ENCODE measurements at regions not wholly inside any gene's neighbourhood (a gene's known extent, or its start where the extent isn't known, plus 50 kb on each side); places are given as distances from the start of the nearest gene placed in this dataset.

- CTCF ChIA-PET, result no interaction called here
- no peak overlapping the region for H3K4me3 Mint-ChIP-seq
Measured at GRCh38 chr11:70747921-70748320, 349.6 kb downstream of the CTTN start.

GRCh38 chr11:70751142-70751734, 352.9 kb downstream of the CTTN start:
- Mint-ChIP-seq H3K9me3 (peaks cover 10% of the 10 kb centered on the region), H3K4me3 (no peak overlapping the region), H3K27me3 (no peaks in the 10 kb centered on the region), H3K36me3 (ENCODE audit: low read depth) (no peaks in the 10 kb centered on the region), H3K27ac (no peak overlapping the region), H3K4me1 (no peaks in the 10 kb centered on the region)
- ChIA-PET CTCF (no interaction called here), POLR2A (interaction anchor here (0.6 kb wide), 1 partner anchor 297 kb away, joined by 3 read pairs; no protein-coding TSS in a partner anchor)
- DNase-seq, result no peak

More at GRCh38 chr11:70747921-70748320, 349.6 kb downstream of the CTTN start:
- Mint-ChIP-seq H3K4me1 (no peaks in the 10 kb centered on the region), H3K27ac (no peak overlapping the region), H3K36me3 (ENCODE audit: low read depth) (no peaks in the 10 kb centered on the region), H3K9me3 (peaks cover 10% of the 10 kb centered on the region), H3K27me3 (no peaks in the 10 kb centered on the region)
- POLR2A ChIA-PET, result no interaction called here
- no peak for DNase-seq

GRCh38 chr11:70755410-70756158, 357.3 kb downstream of the CTTN start:
- Mint-ChIP-seq H3K27me3 (no peaks in the 10 kb centered on the region), H3K4me3 (no peak overlapping the region), H3K36me3 (ENCODE audit: low read depth) (no peaks in the 10 kb centered on the region), H3K27ac (no peak overlapping the region), H3K4me1 (no peaks in the 10 kb centered on the region), H3K9me3 (peaks cover 8% of the 10 kb centered on the region)
- DNase-seq, result peak; percentile 65
- ChIA-PET CTCF (interaction anchor here (0.5 to 0.9 kb wide), 2 partner anchors 68 to 286 kb away, joined by 3 to 4 read pairs; no protein-coding TSS in a partner anchor), POLR2A (no interaction called here)

GRCh38 chr11:70756341-70756740, 358.0 kb downstream of the CTTN start:
- CTCF ChIA-PET, result interaction anchor here (0.5 to 0.9 kb wide), 2 partner anchors 69 to 287 kb away, joined by 3 to 4 read pairs; no protein-coding TSS in a partner anchor
- POLR2A ChIA-PET, result no interaction called here

GRCh38 chr11:70756756-70757155, 358.4 kb downstream of the CTTN start:
- no peak for DNase-seq
- H3K27ac Mint-ChIP-seq, result no peak overlapping the region
- H3K4me1 Mint-ChIP-seq, result no peaks in the 10 kb centered on the region
- no peaks in the 10 kb centered on the region for H3K27me3 Mint-ChIP-seq
- H3K36me3 Mint-ChIP-seq (ENCODE audit: low read depth), result no peaks in the 10 kb centered on the region
- H3K9me3 Mint-ChIP-seq, result peaks cover 2% of the 10 kb centered on the region
- H3K4me3 Mint-ChIP-seq, result no peak overlapping the region
- CTCF ChIA-PET, result interaction anchor here (0.9 kb wide), 1 partner anchor 70 kb away, joined by 3 read pairs; no protein-coding TSS in a partner anchor
- POLR2A ChIA-PET, result no interaction called here

More at GRCh38 chr11:70756341-70756740, 358.0 kb downstream of the CTTN start:
- H3K27me3 Mint-ChIP-seq, result no peaks in the 10 kb centered on the region
- H3K4me3 Mint-ChIP-seq, result no peak overlapping the region
- DNase-seq, result no peak
- H3K4me1 Mint-ChIP-seq, result no peaks in the 10 kb centered on the region
- no peak overlapping the region for H3K27ac Mint-ChIP-seq
- peaks cover 2% of the 10 kb centered on the region for H3K9me3 Mint-ChIP-seq
- H3K36me3 Mint-ChIP-seq (ENCODE audit: low read depth), result no peaks in the 10 kb centered on the region

GRCh38 chr11:70757241-70757640, 358.9 kb downstream of the CTTN start:
- Mint-ChIP-seq H3K27ac (no peak overlapping the region), H3K4me1 (no peaks in the 10 kb centered on the region), H3K4me3 (no peak overlapping the region), H3K27me3 (no peaks in the 10 kb centered on the region), H3K9me3 (no peaks in the 10 kb centered on the region), H3K36me3 (ENCODE audit: low read depth) (no peaks in the 10 kb centered on the region)
- ChIA-PET CTCF (no interaction called here), POLR2A (no interaction called here)
- no peak for DNase-seq

- ChIA-PET CTCF (no interaction called here), POLR2A (no interaction called here)
- Mint-ChIP-seq H3K9me3 (no peaks in the 10 kb centered on the region), H3K36me3 (ENCODE audit: low read depth) (no peaks in the 10 kb centered on the region), H3K4me3 (no peak overlapping the region), H3K4me1 (no peaks in the 10 kb centered on the region), H3K27me3 (no peaks in the 10 kb centered on the region), H3K27ac (no peak overlapping the region)
- no peak for DNase-seq
Measured at GRCh38 chr11:70758206-70758605, 359.9 kb downstream of the CTTN start.

- Mint-ChIP-seq H3K4me3 (no peak overlapping the region), H3K9me3 (no peaks in the 10 kb centered on the region), H3K36me3 (ENCODE audit: low read depth) (no peaks in the 10 kb centered on the region), H3K4me1 (no peaks in the 10 kb centered on the region), H3K27ac (no peak overlapping the region), H3K27me3 (no peaks in the 10 kb centered on the region)
- ChIA-PET CTCF (no interaction called here), POLR2A (no interaction called here)
- no peak for DNase-seq
Measured at GRCh38 chr11:70759846-70760245, 361.5 kb downstream of the CTTN start.

- H3K4me3 Mint-ChIP-seq, result no peak overlapping the region
- H3K4me1 Mint-ChIP-seq, result no peaks in the 10 kb centered on the region
- no peaks in the 10 kb centered on the region for H3K27me3 Mint-ChIP-seq
- no peak for DNase-seq
- H3K9me3 Mint-ChIP-seq, result no peaks in the 10 kb centered on the region
- ChIA-PET POLR2A (no interaction called here), CTCF (no interaction called here)
- no peak overlapping the region for H3K27ac Mint-ChIP-seq
- no peaks in the 10 kb centered on the region for H3K36me3 Mint-ChIP-seq (ENCODE audit: low read depth)
Measured at GRCh38 chr11:70760416-70761020, 362.2 kb downstream of the CTTN start.

GRCh38 chr11:70761094-70761907, 363.0 kb downstream of the CTTN start:
- ChIA-PET POLR2A (no interaction called here), CTCF (no interaction called here)
- H3K4me1 Mint-ChIP-seq, result no peaks in the 10 kb centered on the region
- DNase-seq, result no peak
- no peak overlapping the region for H3K4me3 Mint-ChIP-seq
- no peaks in the 10 kb centered on the region for H3K27me3 Mint-ChIP-seq
- no peak overlapping the region for H3K27ac Mint-ChIP-seq
- H3K9me3 Mint-ChIP-seq, result no peaks in the 10 kb centered on the region
- H3K36me3 Mint-ChIP-seq (ENCODE audit: low read depth), result no peaks in the 10 kb centered on the region

GRCh38 chr11:70761908-70762337, 363.6 kb downstream of the CTTN start:
- Mint-ChIP-seq H3K4me3 (no peak overlapping the region), H3K27ac (no peak overlapping the region), H3K9me3 (no peaks in the 10 kb centered on the region), H3K27me3 (no peaks in the 10 kb centered on the region), H3K36me3 (ENCODE audit: low read depth) (no peaks in the 10 kb centered on the region), H3K4me1 (no peaks in the 10 kb centered on the region)
- ChIA-PET POLR2A (no interaction called here), CTCF (no interaction called here)
- no peak for DNase-seq

GRCh38 chr11:70762810-70763209, 364.5 kb downstream of the CTTN start:
- no peak for DNase-seq
- Mint-ChIP-seq H3K27me3 (no peaks in the 10 kb centered on the region), H3K36me3 (ENCODE audit: low read depth) (no peaks in the 10 kb centered on the region), H3K27ac (no peak overlapping the region), H3K4me1 (no peaks in the 10 kb centered on the region), H3K4me3 (no peak overlapping the region), H3K9me3 (no peaks in the 10 kb centered on the region)
- CTCF ChIA-PET, result interaction anchor here (0.6 kb wide), 1 partner anchor 802 kb away, joined by 4 read pairs; no protein-coding TSS in a partner anchor
- POLR2A ChIA-PET, result no interaction called here

- H3K36me3 Mint-ChIP-seq (ENCODE audit: low read depth), result no peaks in the 10 kb centered on the region
- POLR2A ChIA-PET, result no interaction called here
Measured at GRCh38 chr11:70763606-70764005, 365.3 kb downstream of the CTTN start.

More at GRCh38 chr11:70763606-70764005, 365.3 kb downstream of the CTTN start:
- Mint-ChIP-seq H3K4me1 (no peaks in the 10 kb centered on the region), H3K9me3 (no peaks in the 10 kb centered on the region), H3K27me3 (no peaks in the 10 kb centered on the region), H3K27ac (no peak overlapping the region), H3K4me3 (no peak overlapping the region)
- CTCF ChIA-PET, result no interaction called here
- no peak for DNase-seq
